ENCODE measurements at regions not wholly inside any gene's neighbourhood (a gene's known extent, or its start where the extent isn't known, plus 50 kb on each side); places are given as distances from the start of the nearest gene placed in this dataset.

GRCh38 chr1:74937176-74937575 is 197.0 kb upstream of the LHX8 start:
- TF ChIP-seq CTCF (IDR thresholded peaks at IDR 0.05 in 8 of 11, conservative IDR thresholded peaks at IDR 0.05 in 3 of 11) = no peak
- no peak for TF ChIP-seq POLR2AphosphoS5 (IDR thresholded peaks at IDR 0.05)

Measured in spleen (tissue), 7 donors.